ENCODE measurements at regions not wholly inside any gene's neighbourhood (a gene's known extent, or its start where the extent isn't known, plus 50 kb on each side); places are given as distances from the start of the nearest gene placed in this dataset.

DNA sequence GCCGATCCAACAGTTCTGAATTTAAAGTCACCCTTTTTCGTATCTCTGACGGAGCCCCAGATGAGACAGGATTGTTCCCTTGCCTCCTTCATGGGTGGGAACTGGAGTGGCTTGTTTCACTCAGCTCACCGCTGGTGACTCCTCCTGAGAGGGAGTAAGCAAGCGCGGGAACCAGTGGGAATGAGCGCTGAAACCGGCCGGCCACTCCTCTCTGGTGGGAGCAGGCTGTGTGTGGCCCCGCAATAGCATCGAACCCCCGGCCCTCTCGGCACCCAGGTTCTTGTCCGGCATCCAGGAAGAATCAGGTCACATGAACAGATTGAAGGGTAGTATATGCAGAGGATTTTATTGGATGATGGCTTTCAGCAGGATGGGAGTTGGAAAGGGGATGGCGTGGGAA, 1211.6 kb upstream of the PCDH20 start:
- BruUV-seq (replicated peaks), result no TSS peak
- H3K27ac ChIP-seq (ENCODE audit: low read depth, low read length), result no peak overlapping the region
- DNase-seq (ENCODE audit: low read depth, low spot score) (no peak), ATAC-seq (no peak)
- H3K9ac ChIP-seq (ENCODE audit: low read length), result no peak overlapping the region
- H3K27me3 ChIP-seq (ENCODE audit: insufficient read depth, low read length), result no peaks in the 10 kb centered on the region
- no peak for TF ChIP-seq POLR2A (IDR thresholded peaks at IDR 0.05; ENCODE audit: borderline replicate concordance, extremely low read depth, insufficient read depth, insufficient read length)
- TF ChIP-seq, protein P1, sequence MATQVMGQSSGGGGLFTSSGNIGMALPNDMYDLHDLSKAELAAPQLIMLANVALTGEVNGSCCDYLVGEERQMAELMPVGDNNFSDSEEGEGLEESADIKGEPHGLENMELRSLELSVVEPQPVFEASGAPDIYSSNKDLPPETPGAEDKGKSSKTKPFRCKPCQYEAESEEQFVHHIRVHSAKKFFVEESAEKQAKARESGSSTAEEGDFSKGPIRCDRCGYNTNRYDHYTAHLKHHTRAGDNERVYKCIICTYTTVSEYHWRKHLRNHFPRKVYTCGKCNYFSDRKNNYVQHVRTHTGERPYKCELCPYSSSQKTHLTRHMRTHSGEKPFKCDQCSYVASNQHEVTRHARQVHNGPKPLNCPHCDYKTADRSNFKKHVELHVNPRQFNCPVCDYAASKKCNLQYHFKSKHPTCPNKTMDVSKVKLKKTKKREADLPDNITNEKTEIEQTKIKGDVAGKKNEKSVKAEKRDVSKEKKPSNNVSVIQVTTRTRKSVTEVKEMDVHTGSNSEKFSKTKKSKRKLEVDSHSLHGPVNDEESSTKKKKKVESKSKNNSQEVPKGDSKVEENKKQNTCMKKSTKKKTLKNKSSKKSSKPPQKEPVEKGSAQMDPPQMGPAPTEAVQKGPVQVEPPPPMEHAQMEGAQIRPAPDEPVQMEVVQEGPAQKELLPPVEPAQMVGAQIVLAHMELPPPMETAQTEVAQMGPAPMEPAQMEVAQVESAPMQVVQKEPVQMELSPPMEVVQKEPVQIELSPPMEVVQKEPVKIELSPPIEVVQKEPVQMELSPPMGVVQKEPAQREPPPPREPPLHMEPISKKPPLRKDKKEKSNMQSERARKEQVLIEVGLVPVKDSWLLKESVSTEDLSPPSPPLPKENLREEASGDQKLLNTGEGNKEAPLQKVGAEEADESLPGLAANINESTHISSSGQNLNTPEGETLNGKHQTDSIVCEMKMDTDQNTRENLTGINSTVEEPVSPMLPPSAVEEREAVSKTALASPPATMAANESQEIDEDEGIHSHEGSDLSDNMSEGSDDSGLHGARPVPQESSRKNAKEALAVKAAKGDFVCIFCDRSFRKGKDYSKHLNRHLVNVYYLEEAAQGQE (IDR thresholded peaks at IDR 0.05; ENCODE audit: low read depth), result no peak
- TF ChIP-seq, protein P2, sequence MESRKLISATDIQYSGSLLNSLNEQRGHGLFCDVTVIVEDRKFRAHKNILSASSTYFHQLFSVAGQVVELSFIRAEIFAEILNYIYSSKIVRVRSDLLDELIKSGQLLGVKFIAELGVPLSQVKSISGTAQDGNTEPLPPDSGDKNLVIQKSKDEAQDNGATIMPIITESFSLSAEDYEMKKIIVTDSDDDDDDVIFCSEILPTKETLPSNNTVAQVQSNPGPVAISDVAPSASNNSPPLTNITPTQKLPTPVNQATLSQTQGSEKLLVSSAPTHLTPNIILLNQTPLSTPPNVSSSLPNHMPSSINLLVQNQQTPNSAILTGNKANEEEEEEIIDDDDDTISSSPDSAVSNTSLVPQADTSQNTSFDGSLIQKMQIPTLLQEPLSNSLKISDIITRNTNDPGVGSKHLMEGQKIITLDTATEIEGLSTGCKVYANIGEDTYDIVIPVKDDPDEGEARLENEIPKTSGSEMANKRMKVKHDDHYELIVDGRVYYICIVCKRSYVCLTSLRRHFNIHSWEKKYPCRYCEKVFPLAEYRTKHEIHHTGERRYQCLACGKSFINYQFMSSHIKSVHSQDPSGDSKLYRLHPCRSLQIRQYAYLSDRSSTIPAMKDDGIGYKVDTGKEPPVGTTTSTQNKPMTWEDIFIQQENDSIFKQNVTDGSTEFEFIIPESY (IDR thresholded peaks at IDR 0.05; ENCODE audit: extremely low read depth, insufficient replicate concordance, low read length), result no peak
- no peak for TF ChIP-seq SRF (IDR thresholded peaks at IDR 0.05; ENCODE audit: low read depth)
- no peak for TF ChIP-seq ELF1 (IDR thresholded peaks at IDR 0.05; ENCODE audit: borderline replicate concordance, low read depth)
- TF ChIP-seq, protein P3, sequence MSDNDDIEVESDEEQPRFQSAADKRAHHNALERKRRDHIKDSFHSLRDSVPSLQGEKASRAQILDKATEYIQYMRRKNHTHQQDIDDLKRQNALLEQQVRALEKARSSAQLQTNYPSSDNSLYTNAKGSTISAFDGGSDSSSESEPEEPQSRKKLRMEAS (IDR thresholded peaks at IDR 0.05), result no peak
- TF ChIP-seq YY1 (IDR thresholded peaks at IDR 0.05; ENCODE audit: extremely low read depth, insufficient replicate concordance, low read depth, low read length), result no peak
- no peak for TF ChIP-seq POLR2AphosphoS5 (IDR thresholded peaks at IDR 0.05; ENCODE audit: low read depth, low read length)
- TF ChIP-seq RAD21 (IDR thresholded peaks at IDR 0.05; ENCODE audit: low read depth), result no peak
- CTCF ChIA-PET, result no interaction called here
- no peak overlapping the region for H2AFZ ChIP-seq (ENCODE audit: low read depth, low read length, poor library complexity, severe bottlenecking)
- intact Hi-C loops (cut with micrococcal nuclease), result no loop called here
- H3K4me1 ChIP-seq (ENCODE audit: control insufficient read depth in 1 of 2, insufficient read depth in 2 of 2, low read length in 2 of 2), result 0 out of 4 replicates have a peak, but pooled peaks cover 0 to 3% of the 10 kb centered on the region in 2 experiments
- no peaks in the 10 kb centered on the region for H3K9me2 ChIP-seq (ENCODE audit: insufficient read depth)
- no peaks in the 10 kb centered on the region for H4K20me1 ChIP-seq (ENCODE audit: insufficient read depth)
- POLR2A ChIA-PET, result no interaction called here
- H3K9me3 ChIP-seq (ENCODE audit: control insufficient read depth in 1 of 2, insufficient read depth in 1 of 2, low read depth in 1 of 2, low read length in 2 of 2), result no peaks in the 10 kb centered on the region
- RAD21 ChIA-PET (ENCODE audit: low non-redundant PET in 1 of 2, low total read pairs in 2 of 2, uncharacterized antibody in 2 of 2, unreplicated experiment in 2 of 2), result no interaction called here
- no peaks in the 10 kb centered on the region for H3K36me3 ChIP-seq (ENCODE audit: control insufficient read depth in 1 of 2, insufficient read depth in 2 of 2, low read length in 2 of 2)
- no peak overlapping the region for H3K4me3 ChIP-seq (replicated peaks in 1 of 2; ENCODE audit: low read depth in 1 of 2, low read length in 2 of 2)
- H3K4me2 ChIP-seq (ENCODE audit: low read length), result no peak overlapping the region
- H3K79me2 ChIP-seq (ENCODE audit: insufficient read depth, low read length), result no peaks in the 10 kb centered on the region

Data from HCT116 (cell line).